GM21515 (cell line): ENCODE measurements at regions not wholly inside any gene's neighbourhood (a gene's known extent, or its start where the extent isn't known, plus 50 kb on each side); places are given as distances from the start of the nearest gene placed in this dataset.
"Not testable (repeated sequence)": the region's sequence is repeated elsewhere in the genome, so short reads cannot be mapped to it uniquely, and the experiment has no call there.

Source experiments
- ATAC-seq: cut with Tn5 transposase; IDR thresholded peaks from one replicate; pipeline ENCODE4 v1.9.1; 2021; ENCODE audit not compliant: unreplicated experiment

DNA sequence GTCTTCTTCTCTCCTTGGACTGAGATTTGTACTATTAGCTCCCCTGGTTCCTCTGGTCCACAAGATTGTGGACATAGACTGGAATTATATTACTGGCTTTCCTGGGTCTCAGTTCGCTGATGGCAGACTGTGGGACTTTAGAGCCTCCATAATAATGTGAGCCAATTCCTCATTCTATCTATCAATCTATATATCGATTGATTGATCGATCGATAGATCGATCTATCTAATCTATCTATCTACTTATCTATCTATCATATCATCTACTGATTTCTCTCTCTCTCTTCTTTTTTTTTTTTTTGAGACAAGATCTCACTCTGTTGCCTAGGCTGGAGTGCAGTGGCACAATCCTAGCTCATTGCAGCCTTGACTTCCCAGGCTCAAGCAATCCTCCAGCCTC lies 51.5 kb upstream of the DDR1 start:
- ATAC-seq: no peak

- ATAC-seq: no peak
Measured at GRCh38 chr6:30830438-30830837, 53.9 kb upstream of the DDR1 start.

DNA sequence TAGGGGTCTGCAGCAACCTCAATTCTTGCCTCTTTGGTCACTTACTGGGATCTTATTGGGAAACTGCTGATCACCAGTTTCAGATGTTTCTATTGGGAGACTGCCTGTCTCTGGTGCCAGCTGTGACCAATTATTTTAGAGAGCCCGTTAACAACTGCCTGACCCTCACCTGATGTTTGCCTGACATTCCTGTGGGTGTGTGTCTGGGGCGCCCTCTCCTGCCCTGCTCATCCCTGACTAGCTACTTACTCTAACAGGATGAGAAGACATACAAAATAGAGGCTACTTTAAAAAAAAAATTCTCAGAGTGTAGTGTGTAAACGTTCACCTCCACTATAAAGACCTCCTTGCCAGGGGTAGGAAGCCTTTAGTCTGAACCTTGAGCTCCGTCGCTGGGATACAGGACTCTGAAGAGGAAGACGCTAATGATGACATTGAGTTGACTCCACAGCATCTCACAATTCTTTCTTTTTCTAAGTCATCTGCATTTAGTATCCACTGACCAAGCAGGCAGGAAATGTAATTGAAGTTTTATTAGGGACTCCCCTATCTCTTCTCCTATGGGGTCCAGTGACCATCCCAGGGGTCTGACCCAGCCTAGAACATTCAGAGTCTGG lies 54.6 kb upstream of the DDR1 start:
- no peak for ATAC-seq

GRCh38 chr6:30829033-30829432 lies 55.3 kb upstream of the DDR1 start:
- ATAC-seq: no peak

GRCh38 chr6:30828027-30828962 lies 56.0 kb upstream of the DDR1 start:
- no peak for ATAC-seq

- ATAC-seq: no peak
Measured at GRCh38 chr6:30826961-30827342, 57.4 kb upstream of the DDR1 start.

DNA sequence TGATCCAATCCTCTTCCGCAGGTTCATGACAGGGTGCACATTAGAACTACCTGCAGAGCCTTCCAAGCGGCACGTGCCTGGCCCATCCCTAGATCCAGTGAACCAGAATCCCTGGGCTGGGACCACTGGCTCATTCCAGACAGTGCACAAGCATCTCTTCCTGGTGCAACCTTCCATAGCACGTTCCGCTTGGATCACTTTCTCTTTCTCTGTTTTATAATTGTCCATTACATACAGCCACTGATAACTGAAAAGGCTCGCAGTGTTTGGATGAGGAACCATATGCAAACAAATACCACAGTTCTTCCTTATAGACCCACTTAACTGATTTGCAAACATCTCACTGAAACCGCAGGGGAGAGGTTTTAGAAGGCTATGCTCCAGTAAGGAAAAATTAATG lies 59.6 kb upstream of the DDR1 start:
- ATAC-seq: no peak

DNA sequence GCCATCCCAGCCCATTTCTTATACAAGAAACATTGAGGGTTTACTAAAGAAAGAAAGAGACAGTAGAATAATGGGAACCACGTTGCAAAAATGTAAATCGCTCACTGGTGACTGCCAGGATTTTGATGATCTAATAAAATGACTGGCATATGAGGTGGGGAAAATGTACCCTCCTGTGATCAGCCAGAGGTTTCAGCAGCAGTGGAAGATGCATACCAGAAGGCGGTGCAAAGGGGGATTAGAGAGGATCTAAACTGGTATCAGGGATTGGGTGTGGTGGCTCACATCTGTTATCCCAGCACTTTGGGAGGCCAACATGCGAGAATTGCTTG lies 60.8 kb upstream of the DDR1 start:
- no peak for ATAC-seq

- no peak for ATAC-seq
Measured at GRCh38 chr6:30821862-30822784, 62.2 kb upstream of the DDR1 start.

GRCh38 chr6:30820193-30820592 lies 64.1 kb upstream of the DDR1 start:
- ATAC-seq: no peak

- no peak for ATAC-seq
Measured at GRCh38 chr6:30819297-30819917, 64.9 kb upstream of the DDR1 start.

DNA sequence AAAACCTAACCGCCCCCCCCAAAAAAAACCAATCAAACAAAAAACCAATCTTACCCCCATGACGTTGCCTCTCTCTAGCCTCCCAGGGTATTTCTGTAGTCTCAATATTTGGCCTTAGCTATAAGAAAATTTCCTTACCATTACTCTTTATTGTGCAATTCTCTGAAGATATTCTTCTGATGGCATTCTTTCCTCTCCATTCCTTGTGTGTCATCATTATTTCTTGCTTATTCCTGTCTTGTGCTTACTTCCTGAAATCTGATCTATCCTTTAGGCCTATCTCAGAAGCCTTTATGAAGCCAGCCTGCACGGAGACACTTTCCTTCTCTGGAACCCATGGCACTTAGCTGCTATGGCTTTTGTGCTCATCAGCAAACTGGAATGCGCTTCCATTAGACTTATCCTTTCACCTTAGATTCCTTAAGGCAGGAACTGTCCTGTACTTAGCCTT lies 65.9 kb upstream of the DDR1 start:
- no peak for ATAC-seq

GRCh38 chr6:30816791-30817739 lies 67.3 kb upstream of the DDR1 start:
- ATAC-seq: no peak

GRCh38 chr6:30816296-30816695 lies 68.0 kb upstream of the DDR1 start:
- ATAC-seq: not testable (repeated sequence)

DNA sequence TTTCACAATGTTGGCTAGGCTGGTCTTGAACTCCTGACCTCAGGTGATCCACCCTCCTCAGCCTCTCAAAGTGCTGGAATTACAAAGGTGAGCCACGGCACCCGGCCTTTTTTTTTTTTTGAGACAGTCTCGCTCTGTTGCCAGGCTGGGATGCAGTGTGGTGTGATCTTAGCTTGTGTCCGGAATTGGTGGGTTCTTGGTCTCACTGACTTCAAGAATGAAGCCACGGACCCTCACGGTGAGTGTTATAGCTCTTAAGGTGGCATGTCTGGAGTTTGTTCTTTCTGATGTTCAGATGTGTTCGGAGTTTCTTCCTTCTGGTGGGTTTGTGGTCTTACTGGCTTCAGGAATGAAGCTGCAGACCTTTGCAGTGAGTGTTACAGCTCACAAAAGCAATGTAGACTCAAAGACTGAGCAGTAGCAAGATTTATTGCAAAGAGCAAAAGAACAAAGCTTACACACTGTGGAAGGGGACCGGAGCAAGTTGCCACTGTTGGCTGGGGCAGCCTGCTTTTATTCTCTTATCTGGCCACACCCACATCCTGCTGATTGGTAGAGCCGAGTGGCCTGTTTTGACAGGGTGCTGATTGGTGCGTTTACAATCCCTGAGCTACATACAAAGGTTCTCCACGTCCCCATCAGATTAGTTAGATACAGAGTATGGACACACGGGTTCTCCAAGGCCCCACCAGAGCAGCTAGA lies 69.1 kb upstream of the DDR1 start:
- not testable (repeated sequence) for ATAC-seq

GRCh38 chr6:30814146-30815040 lies 69.9 kb upstream of the DDR1 start:
- ATAC-seq: no peak

GRCh38 chr6:30813631-30814145 lies 69.3 kb upstream of the IER3 start:
- no peak for ATAC-seq

DNA sequence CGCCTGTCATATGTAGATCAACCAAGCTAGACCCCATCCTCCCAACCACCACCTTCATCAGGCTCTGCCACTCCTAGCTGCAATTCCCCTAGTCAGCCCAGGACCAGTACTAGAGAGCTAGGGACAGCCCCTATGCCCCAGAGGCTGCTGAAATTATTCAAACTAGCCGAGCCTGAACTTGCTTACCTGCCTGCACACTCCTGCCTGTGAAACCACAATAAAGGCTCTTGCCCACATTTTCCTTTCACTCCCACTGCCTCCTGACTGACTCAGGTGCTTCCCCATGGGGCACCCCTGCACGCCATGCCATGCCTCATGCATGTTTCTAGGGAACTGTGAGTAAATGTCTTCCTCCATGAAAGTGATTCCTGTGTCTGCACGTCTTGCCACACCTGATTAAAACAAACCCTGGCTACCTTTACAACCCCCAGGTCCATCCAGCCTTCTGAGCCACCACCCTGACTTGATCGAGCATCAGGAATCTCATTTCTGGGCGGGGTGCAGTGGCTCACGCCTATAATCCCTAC lies 66.5 kb upstream of the IER3 start:
- ATAC-seq: peak; percentile 70
